ENCODE measurements at regions not wholly inside any gene's neighbourhood (a gene's known extent, or its start where the extent isn't known, plus 50 kb on each side); places are given as distances from the start of the nearest gene placed in this dataset.

GRCh38 chr15:35818846-35819245 is 272.9 kb upstream of the DPH6 start:
- TF ChIP-seq POLR2A (IDR thresholded peaks at IDR 0.05; ENCODE audit: low read depth, low read length) (no peak), POLR2AphosphoS5 (IDR thresholded peaks at IDR 0.05; ENCODE audit: low read depth, low read length) (no peak)
